ENCODE measurements at regions not wholly inside any gene's neighbourhood (a gene's known extent, or its start where the extent isn't known, plus 50 kb on each side); places are given as distances from the start of the nearest gene placed in this dataset.
"Not testable (repeated sequence)": the region's sequence is repeated elsewhere in the genome, so short reads cannot be mapped to it uniquely, and the experiment has no call there.

GRCh38 chr14:35218176-35218575 lies 74.0 kb upstream of the PSMA6 start:
- not testable (repeated sequence) for H3K4me1 ChIP-seq (ENCODE audit: control insufficient read depth in 1 of 2, insufficient read depth in 2 of 2, low read length in 2 of 2); H3K9me3 ChIP-seq (ENCODE audit: control insufficient read depth, low read length); H3K27me3 ChIP-seq (ENCODE audit: control insufficient read depth in 1 of 2, insufficient read depth in 2 of 2, low read length in 1 of 2); H3K36me3 ChIP-seq (ENCODE audit: control insufficient read depth in 1 of 2, insufficient read depth in 2 of 2, low read length in 1 of 2); ATAC-seq (ENCODE audit: low FRiP score); H3K4me3 ChIP-seq (ENCODE audit: low read length in 2 of 2); DNase-seq; H3K27ac ChIP-seq (ENCODE audit: low read depth in 1 of 2, low read length in 2 of 2)
- intact Hi-C loops (cut with DNase I), result loop anchor here in 1 of 2 donors (10.0 kb wide), 1 partner anchor 73 kb away; no protein-coding TSS in a partner anchor
- WGBS, 2 donors, result 90 to 97% methylated on average over 2 of the region's 2 CpGs

- 97% methylated on average over 6 of the region's 6 CpGs for WGBS, 2 donors
- DNase-seq (no peak), ATAC-seq (ENCODE audit: low FRiP score) (no peak)
- peaks cover 0 to 2% of the 10 kb centered on the region in 2 donors for H3K36me3 ChIP-seq (ENCODE audit: control insufficient read depth in 1 of 2, insufficient read depth in 2 of 2, low read length in 1 of 2)
- no peak overlapping the region for H3K4me3 ChIP-seq (ENCODE audit: low read length in 2 of 2)
- H3K27me3 ChIP-seq (ENCODE audit: control insufficient read depth in 1 of 2, insufficient read depth in 2 of 2, low read length in 1 of 2), result no peaks in the 10 kb centered on the region
- intact Hi-C loops (cut with DNase I), result loop anchor here in 1 of 2 donors (10.0 kb wide), 1 partner anchor 74 kb away; no protein-coding TSS in a partner anchor
- H3K4me1 ChIP-seq (ENCODE audit: control insufficient read depth in 1 of 2, insufficient read depth in 2 of 2, low read length in 2 of 2), result peaks cover 0 to 5% of the 10 kb centered on the region in 2 donors
- no peak overlapping the region for H3K27ac ChIP-seq (ENCODE audit: low read depth in 1 of 2, low read length in 2 of 2)
- no peaks in the 10 kb centered on the region for H3K9me3 ChIP-seq (ENCODE audit: control insufficient read depth, low read length)
Observed at GRCh38 chr14:35218963-35219362, 73.2 kb upstream of the PSMA6 start.

- DNase-seq, result no peak
- Histone ChIP-seq H3K9me3 (ENCODE audit: control insufficient read depth, low read length) (no peaks in the 10 kb centered on the region), H3K27ac (ENCODE audit: low read depth in 1 of 2, low read length in 2 of 2) (no peak overlapping the region), H3K27me3 (ENCODE audit: control insufficient read depth in 1 of 2, insufficient read depth in 2 of 2, low read length in 1 of 2) (no peaks in the 10 kb centered on the region), H3K4me1 (ENCODE audit: control insufficient read depth in 1 of 2, insufficient read depth in 2 of 2, low read length in 2 of 2) (peaks cover 0 to 5% of the 10 kb centered on the region in 2 donors), H3K36me3 (ENCODE audit: control insufficient read depth in 1 of 2, insufficient read depth in 2 of 2, low read length in 1 of 2) (peaks cover 0 to 2% of the 10 kb centered on the region in 2 donors), H3K4me3 (ENCODE audit: low read length in 2 of 2) (no peak overlapping the region)
- ATAC-seq (ENCODE audit: low FRiP score), result no peak
- 93 to 95% methylated on average over 3 of the region's 3 CpGs for WGBS, 2 donors
- intact Hi-C loops (cut with DNase I), result no loop called here
Observed at GRCh38 chr14:35220027-35220676, 72.0 kb upstream of the PSMA6 start.

- intact Hi-C loops (cut with DNase I), result no loop called here
- DNase-seq, result no peak
Observed at GRCh38 chr14:35220920-35221319, 71.3 kb upstream of the PSMA6 start.

GRCh38 chr14:35221462-35221861 lies 70.7 kb upstream of the PSMA6 start:
- no peak overlapping the region for H3K4me3 ChIP-seq (ENCODE audit: low read length in 2 of 2)
- H3K4me1 ChIP-seq (ENCODE audit: control insufficient read depth in 1 of 2, insufficient read depth in 2 of 2, low read length in 2 of 2), result peaks cover 0 to 5% of the 10 kb centered on the region in 2 donors
- intact Hi-C loops (cut with DNase I), result no loop called here
- no peaks in the 10 kb centered on the region for H3K9me3 ChIP-seq (ENCODE audit: control insufficient read depth, low read length)
- peaks cover 0 to 2% of the 10 kb centered on the region in 2 donors for H3K36me3 ChIP-seq (ENCODE audit: control insufficient read depth in 1 of 2, insufficient read depth in 2 of 2, low read length in 1 of 2)
- WGBS, 2 donors, result 28 to 32% methylated on average over 3 of the region's 3 CpGs
- DNase-seq (no peak), ATAC-seq (ENCODE audit: low FRiP score) (no peak)
- H3K27ac ChIP-seq (ENCODE audit: low read depth in 1 of 2, low read length in 2 of 2), result no peak overlapping the region
- no peaks in the 10 kb centered on the region for H3K27me3 ChIP-seq (ENCODE audit: control insufficient read depth in 1 of 2, insufficient read depth in 2 of 2, low read length in 1 of 2)

More at GRCh38 chr14:35220920-35221319, 71.3 kb upstream of the PSMA6 start:
- H3K27ac ChIP-seq (ENCODE audit: low read depth in 1 of 2, low read length in 2 of 2), result no peak overlapping the region
- H3K27me3 ChIP-seq (ENCODE audit: control insufficient read depth in 1 of 2, insufficient read depth in 2 of 2, low read length in 1 of 2), result no peaks in the 10 kb centered on the region
- H3K4me1 ChIP-seq (ENCODE audit: control insufficient read depth in 1 of 2, insufficient read depth in 2 of 2, low read length in 2 of 2), result peaks cover 0 to 5% of the 10 kb centered on the region in 2 donors
- H3K36me3 ChIP-seq (ENCODE audit: control insufficient read depth in 1 of 2, insufficient read depth in 2 of 2, low read length in 1 of 2), result peaks cover 0 to 2% of the 10 kb centered on the region in 2 donors
- no peak for ATAC-seq (ENCODE audit: low FRiP score)
- no peaks in the 10 kb centered on the region for H3K9me3 ChIP-seq (ENCODE audit: control insufficient read depth, low read length)
- H3K4me3 ChIP-seq (ENCODE audit: low read length in 2 of 2), result no peak overlapping the region
- WGBS, 2 donors, result 77 to 89% methylated on average over 1 of the region's 1 CpG

GRCh38 chr14:35222324-35222723 lies 69.9 kb upstream of the PSMA6 start:
- Histone ChIP-seq H3K9me3 (ENCODE audit: control insufficient read depth, low read length) (no peaks in the 10 kb centered on the region), H3K4me3 (ENCODE audit: low read length in 2 of 2) (no peak overlapping the region), H3K27me3 (ENCODE audit: control insufficient read depth in 1 of 2, insufficient read depth in 2 of 2, low read length in 1 of 2) (no peaks in the 10 kb centered on the region), H3K4me1 (ENCODE audit: control insufficient read depth in 1 of 2, insufficient read depth in 2 of 2, low read length in 2 of 2) (peaks cover 0 to 5% of the 10 kb centered on the region in 2 donors), H3K36me3 (ENCODE audit: control insufficient read depth in 1 of 2, insufficient read depth in 2 of 2, low read length in 1 of 2) (peaks cover 0 to 2% of the 10 kb centered on the region in 2 donors), H3K27ac (ENCODE audit: low read depth in 1 of 2, low read length in 2 of 2) (no peak overlapping the region)
- WGBS, 2 donors, result 15 to 33% methylated on average over 2 of the region's 2 CpGs
- DNase-seq (no peak), ATAC-seq (ENCODE audit: low FRiP score) (no peak)
- intact Hi-C loops (cut with DNase I), result no loop called here

GRCh38 chr14:35222872-35223466 lies 69.2 kb upstream of the PSMA6 start:
- peaks cover 0 to 2% of the 10 kb centered on the region in 2 donors for H3K36me3 ChIP-seq (ENCODE audit: control insufficient read depth in 1 of 2, insufficient read depth in 2 of 2, low read length in 1 of 2)
- peaks cover 0 to 5% of the 10 kb centered on the region in 2 donors for H3K4me1 ChIP-seq (ENCODE audit: control insufficient read depth in 1 of 2, insufficient read depth in 2 of 2, low read length in 2 of 2)
- 93 to 96% methylated on average over 5 of the region's 5 CpGs for WGBS, 2 donors
- no peaks in the 10 kb centered on the region for H3K27me3 ChIP-seq (ENCODE audit: control insufficient read depth in 1 of 2, insufficient read depth in 2 of 2, low read length in 1 of 2)
- intact Hi-C loops (cut with DNase I), result no loop called here
- no peaks in the 10 kb centered on the region for H3K9me3 ChIP-seq (ENCODE audit: control insufficient read depth, low read length)
- no peak overlapping the region for H3K27ac ChIP-seq (ENCODE audit: low read depth in 1 of 2, low read length in 2 of 2)
- no peak overlapping the region for H3K4me3 ChIP-seq (ENCODE audit: low read length in 2 of 2)
- no peak for DNase-seq
- ATAC-seq (ENCODE audit: low FRiP score), result no peak

- peaks cover 0 to 5% of the 10 kb centered on the region in 2 donors for H3K4me1 ChIP-seq (ENCODE audit: control insufficient read depth in 1 of 2, insufficient read depth in 2 of 2, low read length in 2 of 2)
- H3K9me3 ChIP-seq (ENCODE audit: control insufficient read depth, low read length), result no peaks in the 10 kb centered on the region
- peaks cover 0 to 2% of the 10 kb centered on the region in 2 donors for H3K36me3 ChIP-seq (ENCODE audit: control insufficient read depth in 1 of 2, insufficient read depth in 2 of 2, low read length in 1 of 2)
- DNase-seq (no peak), ATAC-seq (ENCODE audit: low FRiP score) (no peak)
- no peak overlapping the region for H3K27ac ChIP-seq (ENCODE audit: low read depth in 1 of 2, low read length in 2 of 2)
- intact Hi-C loops (cut with DNase I), result no loop called here
- H3K4me3 ChIP-seq (ENCODE audit: low read length in 2 of 2), result no peak overlapping the region
- H3K27me3 ChIP-seq (ENCODE audit: control insufficient read depth in 1 of 2, insufficient read depth in 2 of 2, low read length in 1 of 2), result no peaks in the 10 kb centered on the region
Observed at GRCh38 chr14:35223927-35224326, 68.3 kb upstream of the PSMA6 start.

GRCh38 chr14:35224615-35225014 lies 67.6 kb upstream of the PSMA6 start:
- DNase-seq (no peak), ATAC-seq (ENCODE audit: low FRiP score) (no peak)
- 88 to 89% methylated on average over 2 of the region's 2 CpGs for WGBS, 2 donors
- intact Hi-C loops (cut with DNase I), result no loop called here
- Histone ChIP-seq H3K9me3 (ENCODE audit: control insufficient read depth, low read length) (no peaks in the 10 kb centered on the region), H3K27me3 (ENCODE audit: control insufficient read depth in 1 of 2, insufficient read depth in 2 of 2, low read length in 1 of 2) (no peaks in the 10 kb centered on the region), H3K36me3 (ENCODE audit: control insufficient read depth in 1 of 2, insufficient read depth in 2 of 2, low read length in 1 of 2) (no peaks in the 10 kb centered on the region), H3K4me1 (ENCODE audit: control insufficient read depth in 1 of 2, insufficient read depth in 2 of 2, low read length in 2 of 2) (peaks cover 0 to 5% of the 10 kb centered on the region in 2 donors), H3K27ac (ENCODE audit: low read depth in 1 of 2, low read length in 2 of 2) (no peak overlapping the region), H3K4me3 (ENCODE audit: low read length in 2 of 2) (no peak overlapping the region)
